Activated gamma-delta T cell (primary cell): ENCODE measurements at regions not wholly inside any gene's neighbourhood (a gene's known extent, or its start where the extent isn't known, plus 50 kb on each side); places are given as distances from the start of the nearest gene placed in this dataset.

Experiments
- DNase-seq: peaks from one replicate; lab custom pipeline; 2025; lab: John Stamatoyannopoulos, UW

DNA sequence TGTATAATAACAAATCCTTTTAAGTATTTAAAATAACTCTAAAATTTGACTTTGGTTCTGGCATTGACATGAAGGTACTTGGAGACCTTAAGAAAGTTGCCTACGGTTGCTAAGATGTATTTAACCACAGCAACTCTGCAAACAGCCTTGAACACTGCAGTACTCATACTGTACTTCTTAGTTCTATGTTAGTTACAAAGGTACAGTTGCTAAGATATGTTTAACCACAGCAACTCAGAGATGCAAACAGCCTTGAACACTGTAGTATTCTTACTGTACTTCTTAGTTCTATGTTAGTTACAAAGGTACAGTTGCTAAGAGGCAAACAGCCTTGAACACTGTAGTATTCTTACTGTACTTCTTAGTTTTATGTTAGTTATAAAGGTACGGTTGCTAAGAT is 268.3 kb upstream of the MIR17HG start:
- DNase-seq = no peak

DNA sequence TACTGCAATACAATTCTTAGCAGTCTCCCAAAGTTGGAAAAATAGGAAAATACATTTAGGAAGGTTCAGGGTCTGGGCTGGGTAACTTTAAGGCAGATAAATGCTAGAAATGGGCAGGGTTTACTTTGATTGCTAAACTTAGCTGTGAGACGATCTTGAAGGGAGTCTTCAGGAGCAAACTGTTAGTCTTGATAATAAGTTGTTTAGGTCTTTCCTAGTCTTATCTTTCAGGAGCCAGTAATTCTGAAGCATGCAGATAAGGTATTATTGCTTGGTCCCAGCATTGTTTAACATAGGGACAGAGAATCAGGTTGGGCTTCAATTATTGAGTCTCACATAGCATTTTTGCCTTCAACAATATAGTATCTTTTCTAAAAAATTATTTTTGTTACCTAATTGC is 262.4 kb upstream of the MIR17HG start:
- no peak for DNase-seq

DNA sequence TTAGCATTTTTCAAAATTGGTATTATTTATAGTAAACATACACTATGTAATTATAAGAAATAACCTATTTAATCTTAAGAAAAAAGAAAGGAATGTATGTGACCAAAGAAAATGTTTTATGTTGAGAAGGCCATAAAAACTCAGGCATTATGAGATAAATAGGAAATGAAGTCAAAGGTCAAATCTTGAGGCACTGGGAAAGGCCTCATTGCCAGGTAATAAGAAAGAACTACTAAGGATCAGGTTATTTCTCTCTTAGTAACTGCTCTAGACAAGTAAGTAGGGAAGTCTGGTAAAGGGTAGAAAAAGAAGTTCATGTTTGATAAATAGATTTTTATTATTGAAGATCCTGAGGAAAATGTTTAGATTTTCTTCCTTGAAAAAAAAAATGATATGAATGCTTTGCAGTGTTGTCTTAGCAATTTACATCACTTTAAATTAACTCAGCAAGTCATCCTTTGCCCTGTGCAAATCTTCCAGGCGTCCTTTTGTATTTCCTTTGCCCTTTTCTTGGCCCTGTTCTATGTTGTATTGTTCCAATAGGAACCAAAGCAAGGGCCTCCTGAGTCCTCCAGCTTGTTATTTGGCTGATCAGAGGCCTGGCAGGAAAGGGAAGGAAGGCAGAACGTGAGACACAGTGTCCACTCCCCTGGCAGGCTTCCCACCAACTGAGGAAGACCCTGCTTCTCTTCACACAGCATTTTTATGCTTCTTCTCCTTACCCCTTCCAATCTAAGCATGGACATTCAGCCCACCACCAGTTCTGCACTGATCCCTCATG is 260.4 kb upstream of the MIR17HG start:
- DNase-seq = no peak

DNA sequence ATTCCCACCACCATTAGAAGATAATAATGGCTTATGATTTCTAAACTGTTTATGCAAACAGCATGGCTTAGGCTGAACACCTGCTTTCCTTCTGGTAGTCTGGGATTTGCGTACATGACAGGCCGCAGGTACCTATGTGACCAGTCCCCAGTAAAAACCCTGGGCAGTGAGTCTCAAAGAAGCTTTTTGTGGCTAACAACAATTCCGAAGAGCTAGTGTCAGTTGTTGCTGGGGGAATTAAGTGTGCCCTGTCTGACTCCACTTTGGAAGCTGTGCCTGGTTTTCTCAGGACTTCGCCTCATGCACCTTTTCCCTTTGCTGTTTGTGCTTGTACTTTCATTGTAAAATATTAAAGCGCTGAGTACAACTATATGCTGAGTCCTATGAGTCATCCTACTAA is 250.2 kb upstream of the MIR17HG start:
- DNase-seq = no peak

DNA sequence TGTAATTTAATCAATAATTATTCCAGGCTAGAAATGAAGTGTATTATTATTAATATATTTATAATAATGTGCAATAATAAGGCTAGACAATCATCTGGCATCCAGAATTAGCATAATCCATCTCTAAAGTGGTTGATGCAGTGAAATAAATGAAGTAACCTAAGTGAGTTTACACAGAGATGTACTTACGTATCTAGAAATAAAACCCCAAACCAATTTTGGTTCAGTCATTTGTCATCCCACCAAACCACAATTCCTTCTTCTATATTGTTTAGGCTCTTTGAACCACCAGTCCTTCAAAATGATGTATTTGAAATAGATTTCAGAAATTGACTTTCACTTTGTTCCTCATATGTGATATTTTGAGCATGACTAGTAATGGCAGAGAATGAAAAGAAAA is 247.6 kb upstream of the MIR17HG start:
- DNase-seq = no peak

DNA sequence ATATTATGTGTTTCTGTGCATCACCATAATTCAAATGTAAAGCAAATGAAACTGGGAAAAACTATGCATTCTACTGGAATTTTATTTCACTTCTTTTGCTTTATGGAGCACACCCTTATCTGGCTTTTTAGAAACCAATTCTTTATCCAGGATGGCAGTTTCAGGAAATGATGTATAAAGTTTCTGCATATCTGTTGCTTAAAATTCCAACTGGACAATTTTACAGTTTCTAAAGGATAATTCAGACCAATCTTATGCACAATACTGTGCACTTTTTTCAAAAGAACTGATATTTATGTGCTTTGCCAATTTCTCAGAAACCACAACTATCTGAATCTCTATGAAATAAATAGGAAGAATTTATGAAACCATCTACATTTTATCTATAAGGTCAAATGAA is 246.5 kb upstream of the MIR17HG start:
- no peak for DNase-seq

DNA sequence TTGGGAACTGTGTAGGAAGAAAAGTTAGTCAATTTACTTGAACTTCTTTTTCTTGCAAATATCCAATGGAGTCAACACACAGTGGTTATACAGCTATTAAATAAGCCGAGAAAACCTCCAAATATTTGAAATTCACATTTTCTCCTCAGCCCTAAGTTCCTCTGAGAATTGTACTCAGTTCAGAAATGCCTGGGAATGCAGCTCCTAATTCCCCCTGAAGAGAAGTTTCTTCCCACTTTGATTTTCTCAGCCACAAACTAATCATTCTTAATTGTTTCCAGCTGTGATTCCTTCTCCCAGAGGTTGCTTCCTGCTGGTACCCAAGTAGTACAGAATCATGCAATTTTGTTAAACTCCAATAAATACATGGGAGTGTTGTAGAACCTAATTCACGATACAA is 246.1 kb upstream of the MIR17HG start:
- no peak for DNase-seq

DNA sequence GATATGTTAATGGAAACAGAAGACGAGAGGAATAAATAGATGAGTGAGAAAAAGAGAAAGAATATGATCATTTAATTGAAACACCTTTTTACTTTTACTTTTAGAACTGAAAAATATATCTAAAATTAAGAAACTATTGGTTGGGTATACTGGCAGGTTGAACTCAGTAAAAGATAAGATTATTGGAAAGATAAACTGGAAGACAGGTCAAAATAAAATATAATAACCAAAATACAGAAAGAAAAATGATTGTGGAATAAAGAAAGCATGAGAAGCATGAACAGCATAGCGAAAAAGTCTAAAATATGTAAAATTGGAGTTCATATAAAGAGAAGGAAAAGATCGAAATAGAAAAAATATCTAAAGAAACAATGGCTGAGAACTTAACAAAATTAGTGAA is 242.2 kb upstream of the MIR17HG start:
- no peak for DNase-seq

DNA sequence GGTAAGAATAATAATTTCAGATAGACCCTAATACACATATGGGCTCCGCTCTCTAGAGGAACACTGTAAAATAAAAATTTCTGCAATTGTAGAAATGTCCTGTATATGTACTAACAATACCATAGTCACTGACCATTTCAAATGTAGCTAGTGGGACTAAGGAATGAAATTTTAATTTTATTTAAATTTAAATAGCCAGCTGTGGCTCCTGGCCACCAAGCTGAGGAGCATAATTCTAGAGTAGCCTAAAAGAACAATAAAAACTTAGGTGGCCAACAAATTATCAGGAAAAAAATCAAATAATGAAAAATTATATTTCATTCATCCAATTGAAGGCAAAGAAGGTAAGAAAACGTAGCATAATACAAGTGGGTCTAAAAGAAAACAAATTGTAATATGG is 240.9 kb upstream of the MIR17HG start:
- no peak for DNase-seq

DNA sequence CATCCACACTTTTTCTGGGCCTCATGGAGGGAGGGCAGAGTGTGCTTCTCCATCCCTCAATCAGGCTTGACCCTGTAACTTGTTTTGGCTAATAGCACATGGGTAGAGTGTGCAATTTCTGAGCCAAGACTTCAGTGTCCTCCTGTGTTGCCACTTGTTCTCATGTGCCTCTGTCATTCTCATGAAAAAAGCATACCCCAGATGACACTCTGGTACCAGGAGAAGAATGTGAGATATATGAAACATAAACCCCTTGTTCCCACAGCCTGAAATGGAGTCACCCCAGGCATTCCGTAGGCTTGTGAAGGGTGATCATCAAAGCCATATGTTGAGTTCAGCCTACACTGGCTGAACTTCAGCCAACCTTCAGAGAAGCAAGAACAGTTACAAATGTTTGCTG is 239.2 kb upstream of the MIR17HG start:
- no peak for DNase-seq

DNA sequence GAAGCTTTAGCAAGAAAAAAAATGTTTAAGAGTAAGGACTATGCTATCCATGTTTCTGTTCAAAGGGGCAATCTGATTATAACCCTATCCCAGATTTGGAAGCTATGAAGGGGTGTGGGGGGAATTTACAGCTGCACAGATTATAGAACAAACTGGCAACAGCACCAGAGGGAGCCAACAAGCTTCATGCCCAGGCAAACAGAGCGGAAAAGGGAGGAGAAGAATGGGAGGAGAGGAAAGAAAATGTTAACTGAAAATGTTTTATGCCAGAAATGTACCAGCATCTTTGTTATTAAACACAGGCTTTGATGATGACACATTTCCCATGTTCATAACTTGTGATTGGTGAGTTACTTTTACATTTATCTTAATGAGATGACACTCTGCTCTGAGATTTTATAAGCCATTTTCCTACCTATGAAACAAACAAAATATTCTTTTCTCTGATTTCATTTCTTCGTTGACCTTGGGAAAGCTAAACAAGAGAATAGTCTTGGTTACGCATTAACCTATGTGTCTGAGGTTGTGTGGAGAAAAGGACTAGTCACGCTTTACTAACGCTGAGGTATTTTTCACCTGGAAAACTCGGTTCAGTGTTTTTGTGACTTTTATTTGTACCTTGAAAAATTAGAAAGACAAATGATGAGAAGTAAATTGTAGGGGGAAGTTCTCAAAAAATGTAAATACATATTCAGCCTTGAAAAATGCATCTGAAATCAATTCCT is 235.8 kb upstream of the MIR17HG start:
- DNase-seq = no peak

DNA sequence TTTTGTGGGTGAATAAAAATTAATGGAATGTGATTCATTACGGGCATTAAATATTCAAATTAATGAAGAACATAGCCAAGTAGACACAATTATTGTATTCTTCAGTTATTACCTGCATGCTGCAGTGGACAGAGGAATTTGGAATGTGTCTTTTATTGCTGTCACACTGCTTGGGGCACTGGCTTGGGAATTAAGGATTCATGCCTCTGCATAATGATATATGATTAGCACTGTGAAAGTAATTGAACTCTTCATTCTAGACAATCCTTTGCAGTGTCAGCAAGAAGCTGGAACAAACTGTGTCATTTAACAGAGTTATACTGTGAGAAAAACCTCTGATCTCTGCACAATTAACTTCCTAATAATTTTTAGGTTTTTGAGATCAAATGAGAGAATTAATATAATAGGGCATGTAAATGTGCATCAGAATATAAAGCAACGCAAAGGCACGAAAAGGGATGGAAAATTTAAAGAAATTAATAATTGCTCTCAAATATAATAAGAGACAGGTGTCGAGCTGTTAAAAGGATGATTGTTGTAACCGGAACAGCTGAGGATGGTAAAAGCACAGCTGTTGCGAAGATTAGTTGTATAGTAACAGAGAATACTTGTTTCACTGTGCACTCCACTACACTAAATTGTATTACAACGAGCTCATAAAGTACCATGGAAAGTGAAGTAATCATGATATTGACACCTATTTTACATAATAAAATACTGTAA is 235.1 kb upstream of the MIR17HG start:
- DNase-seq = no peak

DNA sequence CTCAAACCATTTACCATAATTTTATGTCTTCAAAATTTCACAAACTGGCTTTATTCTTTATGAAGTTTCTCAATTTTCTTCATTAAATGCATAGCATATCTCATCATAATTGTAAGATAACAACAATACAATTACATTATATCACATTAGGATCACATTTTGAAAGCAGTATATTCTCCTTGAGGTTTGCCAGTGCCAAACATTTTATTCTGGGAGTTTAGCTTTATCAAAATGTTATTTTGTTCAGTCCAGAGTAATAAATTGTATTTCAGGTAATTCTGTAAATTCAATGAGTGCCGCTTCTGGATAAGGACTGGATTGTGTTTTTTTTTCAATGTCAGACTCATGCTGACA is 234.6 kb upstream of the MIR17HG start:
- DNase-seq = no peak

DNA sequence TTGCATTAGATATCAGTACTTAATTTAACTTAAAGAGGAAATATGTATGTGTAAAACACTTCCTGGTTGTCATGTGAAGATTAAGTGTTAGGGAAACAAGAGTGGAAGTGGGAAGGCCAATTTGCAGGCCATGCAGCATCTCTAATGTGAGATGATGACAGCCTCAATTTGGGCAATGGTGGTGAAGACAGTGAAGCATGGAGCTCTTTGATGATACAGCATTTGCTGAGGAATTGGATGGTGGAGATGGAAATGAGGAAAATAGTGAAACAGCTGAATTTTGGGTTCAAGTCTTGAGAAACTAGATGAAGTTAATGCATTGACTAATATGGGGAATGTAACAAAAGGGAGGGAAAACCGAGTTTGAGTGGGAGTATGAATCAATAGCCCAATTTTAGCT is 231.7 kb upstream of the MIR17HG start:
- no peak for DNase-seq

DNA sequence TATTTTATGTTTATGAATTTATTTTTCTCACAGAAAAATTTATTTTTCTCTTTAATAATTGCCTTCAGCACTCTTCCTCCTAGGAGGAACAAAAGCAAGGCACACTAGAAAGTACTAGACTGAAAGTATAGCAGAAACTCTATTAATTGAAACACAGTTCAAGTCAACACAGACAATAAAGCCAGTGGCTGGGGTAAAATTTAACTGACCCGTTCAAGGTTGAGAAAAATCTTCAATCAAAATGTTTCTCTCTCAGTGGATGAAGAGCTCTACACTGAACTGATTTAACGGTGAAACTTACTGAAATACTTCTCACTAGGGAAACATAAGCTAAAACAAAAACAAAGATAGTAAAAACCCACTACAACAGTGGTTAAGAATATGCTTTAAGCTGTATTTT is 230.1 kb upstream of the MIR17HG start:
- no peak for DNase-seq

DNA sequence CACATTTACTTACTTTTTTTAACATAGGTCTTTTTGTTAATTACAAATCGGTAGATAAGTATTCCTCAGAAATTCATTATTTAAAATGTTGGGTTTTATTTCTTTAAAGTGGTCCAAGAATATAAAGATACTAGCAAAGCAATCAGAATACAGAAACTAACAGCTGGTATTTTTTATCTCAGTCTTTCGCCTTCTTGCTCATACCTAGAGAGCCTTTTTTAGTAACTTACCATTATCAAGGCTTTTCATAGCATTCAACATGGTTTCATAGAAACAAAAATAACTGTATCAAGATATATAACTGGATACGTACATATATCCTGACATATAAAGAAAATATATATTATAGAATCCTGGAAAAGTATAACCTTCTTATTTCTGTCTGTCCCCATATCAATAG is 227.8 kb upstream of the MIR17HG start:
- DNase-seq = no peak

DNA sequence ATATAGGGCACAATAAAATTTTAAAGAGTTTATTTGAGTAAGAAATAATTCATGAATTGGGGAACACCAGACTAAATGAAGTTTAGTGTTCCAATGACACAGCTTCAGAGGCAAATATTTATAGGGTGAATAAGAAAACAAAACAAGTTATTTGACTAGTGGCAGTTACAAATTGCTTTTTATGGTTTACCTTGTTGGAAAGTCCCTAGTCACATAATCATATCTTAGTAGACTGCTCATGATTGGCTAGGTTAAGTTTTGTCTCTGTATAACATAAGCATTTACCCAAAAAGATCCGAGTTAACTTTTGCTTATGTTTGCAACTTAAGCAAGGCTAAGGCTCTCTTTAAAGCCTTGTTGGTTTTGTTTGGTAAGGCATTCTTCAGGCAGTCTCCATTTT is 224.7 kb upstream of the MIR17HG start:
- no peak for DNase-seq

DNA sequence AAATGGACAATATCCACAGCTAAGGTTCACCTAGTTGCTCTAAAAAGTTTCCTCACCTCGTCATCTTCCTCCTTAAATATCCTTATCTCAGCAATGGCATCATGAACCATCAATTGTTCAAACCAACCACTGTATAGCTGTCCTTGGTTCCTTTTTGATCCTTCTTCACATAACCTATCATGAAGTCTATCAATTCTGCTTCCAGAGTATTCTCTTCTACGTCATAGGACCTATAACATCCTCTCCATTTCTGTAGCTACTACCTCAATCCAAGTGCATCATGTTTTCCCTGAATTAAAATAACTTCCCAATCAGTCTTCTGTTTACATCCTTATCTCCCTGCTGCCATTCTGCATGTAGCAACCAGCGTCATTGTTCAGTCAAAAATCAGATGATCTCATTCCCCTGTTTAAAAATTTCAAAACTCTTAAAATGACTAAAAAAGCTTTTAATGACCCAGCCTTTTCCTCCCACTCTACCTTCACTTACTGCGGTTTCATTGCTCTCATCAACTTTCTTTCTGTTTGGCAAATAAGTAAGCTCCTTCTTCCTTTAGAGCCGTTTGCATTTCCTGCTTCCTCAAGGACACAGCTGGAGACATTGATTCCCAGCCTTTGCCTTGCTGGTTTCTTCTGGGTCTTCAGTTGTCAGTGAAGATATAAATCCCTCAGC is 223.9 kb upstream of the MIR17HG start:
- DNase-seq = no peak

DNA sequence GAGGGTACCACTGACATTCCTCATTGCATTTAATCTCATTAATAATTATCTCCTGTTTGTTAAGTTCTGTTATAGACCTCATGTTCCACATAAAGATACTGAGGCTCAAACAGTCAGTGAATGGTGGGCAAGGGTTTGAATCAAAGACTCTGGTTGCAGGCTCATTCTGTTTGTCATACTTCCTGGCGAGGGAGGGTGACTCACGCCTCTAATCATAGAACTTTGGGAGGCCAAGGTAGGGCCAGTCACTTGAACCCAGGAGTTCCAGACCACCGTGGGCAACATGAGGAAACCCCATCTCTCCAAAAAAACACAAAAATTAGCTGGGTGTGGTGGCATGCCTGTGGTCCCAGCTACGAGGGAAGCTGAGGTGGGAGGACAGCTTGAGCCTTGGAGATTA is 220.7 kb upstream of the MIR17HG start:
- no peak for DNase-seq

DNA sequence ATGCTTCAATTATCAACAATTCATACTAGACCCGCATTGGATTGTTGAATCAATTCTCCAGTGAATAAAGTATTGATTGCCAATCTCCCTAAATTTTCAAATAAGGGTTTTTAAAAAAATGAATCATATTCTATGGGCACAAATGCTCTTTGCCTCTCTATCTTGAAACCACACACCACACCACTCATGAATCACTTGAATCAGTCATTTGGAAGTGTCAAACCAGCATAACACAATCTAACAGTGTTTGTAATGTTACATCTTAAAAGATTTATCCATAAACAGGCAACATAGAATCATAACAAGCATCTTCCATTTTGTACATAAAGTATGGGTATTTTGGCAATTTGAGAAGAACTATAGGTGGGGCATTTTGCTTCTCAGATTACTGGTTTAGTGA is 219.5 kb upstream of the MIR17HG start:
- no peak for DNase-seq

DNA sequence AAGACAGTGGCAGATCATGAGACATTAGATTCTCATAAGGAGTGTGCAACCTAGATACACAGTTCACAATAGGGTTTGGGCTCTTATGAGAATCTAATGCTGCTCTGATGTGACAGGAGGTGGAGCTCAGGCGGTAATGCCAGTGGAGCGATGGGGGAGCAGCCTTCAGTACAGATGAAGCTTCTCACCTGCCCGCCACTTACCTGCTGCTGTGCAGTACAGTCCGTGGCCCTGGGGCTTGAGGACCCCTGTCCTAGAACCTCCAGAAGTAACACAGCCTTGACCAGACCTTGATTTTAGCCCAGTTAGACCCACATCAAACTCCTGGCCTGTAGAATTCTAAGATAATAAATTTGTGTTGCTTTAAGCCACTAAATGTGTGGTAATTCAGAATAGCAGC is 215.1 kb upstream of the MIR17HG start:
- no peak for DNase-seq

DNA sequence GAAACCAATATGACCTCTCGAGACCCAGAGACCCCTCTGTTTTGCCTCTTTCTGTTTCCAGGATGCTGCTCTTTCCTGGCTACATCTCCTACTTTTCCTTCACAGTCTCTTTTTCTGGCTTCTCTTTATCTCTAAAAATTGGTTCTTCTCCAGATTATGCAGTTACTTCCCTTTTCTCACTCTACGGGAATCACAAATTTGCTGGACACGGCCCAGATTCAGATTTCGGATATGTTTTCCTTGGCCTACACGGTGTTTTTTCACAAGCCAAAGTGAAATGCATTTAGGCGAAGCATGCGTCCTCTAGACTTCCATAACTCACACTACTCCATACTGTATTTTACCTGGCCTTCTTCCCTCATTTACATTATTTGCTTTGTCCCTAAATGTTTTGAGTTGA is 214.7 kb upstream of the MIR17HG start:
- DNase-seq = no peak
